ENCODE measurements at regions not wholly inside any gene's neighbourhood (a gene's known extent, or its start where the extent isn't known, plus 50 kb on each side); places are given as distances from the start of the nearest gene placed in this dataset.

- H3K9ac ChIP-seq (ENCODE audit: low read length): no peak overlapping the region
- no peaks in the 10 kb centered on the region for H3K36me3 ChIP-seq (ENCODE audit: control insufficient read depth, insufficient read depth, low read length)
- no peak overlapping the region for H2BK15ac ChIP-seq (replicated peaks; ENCODE audit: low read depth)
- no peak overlapping the region for H4K8ac ChIP-seq (ENCODE audit: low read depth, low read length)
- H2BK120ac ChIP-seq (ENCODE audit: low read depth, low read length): no peak overlapping the region
- no peak overlapping the region for H3K23ac ChIP-seq (ENCODE audit: low read length)
- no peak overlapping the region for H4K5ac ChIP-seq (ENCODE audit: low read length)
- H3K4me1 ChIP-seq (ENCODE audit: control insufficient read depth, low read depth, low read length): no peaks in the 10 kb centered on the region
- no peak overlapping the region for H3K56ac ChIP-seq (ENCODE audit: low read length)
- no peak overlapping the region for H3K18ac ChIP-seq (ENCODE audit: low read length)
- H3K79me2 ChIP-seq (ENCODE audit: control insufficient read depth, insufficient read depth, low read length): no peaks in the 10 kb centered on the region
- H3K27ac ChIP-seq (ENCODE audit: low read depth, low read length): no peak overlapping the region
- WGBS (ENCODE audit: extremely low coverage, insufficient coverage, low lambda C conversion rate): no CpG with 5 or more reads among the region's 5 CpGs
- no peak overlapping the region for H2BK5ac ChIP-seq (ENCODE audit: low read length)
- no peak for DNase-seq
- H3K4me3 ChIP-seq (ENCODE audit: low read length): no peak overlapping the region
- no peak overlapping the region for H3K4ac ChIP-seq (ENCODE audit: low read depth, low read length)
- no peak overlapping the region for H2AK5ac ChIP-seq (ENCODE audit: low read length)
- H3K4me2 ChIP-seq (ENCODE audit: low read length): no peak overlapping the region
- H3K79me1 ChIP-seq (ENCODE audit: low read length): no peaks in the 10 kb centered on the region
- no peaks in the 10 kb centered on the region for H3K27me3 ChIP-seq (ENCODE audit: insufficient read depth, low read length, poor library complexity)
Measured at GRCh38 chr6:11345536-11345935, 113.1 kb upstream of the NEDD9 start.

- Histone ChIP-seq H3K4me3 (ENCODE audit: low read length) (no peak overlapping the region), H2AK5ac (ENCODE audit: low read length) (no peak overlapping the region), H2BK5ac (ENCODE audit: low read length) (no peak overlapping the region), H3K79me2 (ENCODE audit: control insufficient read depth, insufficient read depth, low read length) (no peaks in the 10 kb centered on the region), H4K8ac (ENCODE audit: low read depth, low read length) (no peak overlapping the region), H3K27me3 (ENCODE audit: insufficient read depth, low read length, poor library complexity) (no peaks in the 10 kb centered on the region), H3K18ac (ENCODE audit: low read length) (no peak overlapping the region), H4K5ac (ENCODE audit: low read length) (no peak overlapping the region), H3K4me1 (ENCODE audit: control insufficient read depth, low read depth, low read length) (no peaks in the 10 kb centered on the region), H3K4ac (ENCODE audit: low read depth, low read length) (no peak overlapping the region), H3K27ac (ENCODE audit: low read depth, low read length) (no peak overlapping the region), H3K9ac (ENCODE audit: low read length) (no peak overlapping the region), H3K4me2 (ENCODE audit: low read length) (no peak overlapping the region), H3K79me1 (ENCODE audit: low read length) (no peaks in the 10 kb centered on the region), H2BK15ac (replicated peaks; ENCODE audit: low read depth) (no peak overlapping the region), H3K36me3 (ENCODE audit: control insufficient read depth, insufficient read depth, low read length) (no peaks in the 10 kb centered on the region), H3K23ac (ENCODE audit: low read length) (no peak overlapping the region), H2BK120ac (ENCODE audit: low read depth, low read length) (no peak overlapping the region), H3K56ac (ENCODE audit: low read length) (no peak overlapping the region)
- DNase-seq: peak; percentile 66
- WGBS (ENCODE audit: extremely low coverage, insufficient coverage, low lambda C conversion rate): no CpG with 5 or more reads among the region's 6 CpGs
Measured at GRCh38 chr6:11343963-11344723, 111.7 kb upstream of the NEDD9 start.

- Histone ChIP-seq H3K18ac (ENCODE audit: low read length) (no peak overlapping the region), H3K27me3 (ENCODE audit: insufficient read depth, low read length, poor library complexity) (no peaks in the 10 kb centered on the region), H2BK5ac (ENCODE audit: low read length) (no peak overlapping the region), H3K23ac (ENCODE audit: low read length) (no peak overlapping the region), H3K9ac (ENCODE audit: low read length) (no peak overlapping the region), H2AK5ac (ENCODE audit: low read length) (no peak overlapping the region), H3K4ac (ENCODE audit: low read depth, low read length) (no peak overlapping the region), H3K4me2 (ENCODE audit: low read length) (no peak overlapping the region), H3K27ac (ENCODE audit: low read depth, low read length) (no peak overlapping the region), H3K4me1 (ENCODE audit: control insufficient read depth, low read depth, low read length) (no peaks in the 10 kb centered on the region), H4K8ac (ENCODE audit: low read depth, low read length) (no peak overlapping the region), H4K5ac (ENCODE audit: low read length) (no peak overlapping the region), H2BK120ac (ENCODE audit: low read depth, low read length) (no peak overlapping the region), H2BK15ac (replicated peaks; ENCODE audit: low read depth) (no peak overlapping the region), H3K56ac (ENCODE audit: low read length) (no peak overlapping the region), H3K79me2 (ENCODE audit: control insufficient read depth, insufficient read depth, low read length) (no peaks in the 10 kb centered on the region), H3K79me1 (ENCODE audit: low read length) (no peaks in the 10 kb centered on the region), H3K36me3 (ENCODE audit: control insufficient read depth, insufficient read depth, low read length) (no peaks in the 10 kb centered on the region), H3K4me3 (ENCODE audit: low read length) (no peak overlapping the region)
- no CpG with 5 or more reads among the region's 2 CpGs for WGBS (ENCODE audit: extremely low coverage, insufficient coverage, low lambda C conversion rate)
- DNase-seq: no peak
Measured at GRCh38 chr6:11341867-11342266, 109.4 kb upstream of the NEDD9 start.

DNA sequence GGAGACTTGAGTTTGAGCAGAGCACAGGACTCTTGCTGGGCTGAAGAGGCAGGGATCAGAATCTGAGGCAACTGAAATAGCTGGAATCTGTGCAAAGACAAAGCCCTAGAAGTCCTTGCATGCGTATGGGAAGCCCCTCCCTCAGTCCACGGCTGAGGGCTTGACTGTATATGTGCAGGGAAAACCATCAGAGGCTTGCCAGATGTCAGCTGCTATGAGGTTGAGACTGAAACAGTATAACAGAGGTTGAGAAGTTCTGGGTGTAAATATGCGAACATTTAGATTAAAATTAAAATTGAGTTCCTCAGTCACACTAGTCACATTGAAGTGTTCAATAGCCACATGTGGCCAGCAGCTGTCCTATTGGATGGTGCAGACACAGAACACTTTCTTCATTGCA, 108.8 kb upstream of the NEDD9 start:
- Histone ChIP-seq H4K8ac (ENCODE audit: low read depth, low read length) (no peak overlapping the region), H3K79me2 (ENCODE audit: control insufficient read depth, insufficient read depth, low read length) (no peaks in the 10 kb centered on the region), H3K9ac (ENCODE audit: low read length) (no peak overlapping the region), H3K4me3 (ENCODE audit: low read length) (no peak overlapping the region), H2BK15ac (replicated peaks; ENCODE audit: low read depth) (no peak overlapping the region), H3K4me1 (ENCODE audit: control insufficient read depth, low read depth, low read length) (no peaks in the 10 kb centered on the region), H2BK120ac (ENCODE audit: low read depth, low read length) (no peak overlapping the region), H3K23ac (ENCODE audit: low read length) (no peak overlapping the region), H3K79me1 (ENCODE audit: low read length) (no peaks in the 10 kb centered on the region), H3K27ac (ENCODE audit: low read depth, low read length) (no peak overlapping the region), H2AK5ac (ENCODE audit: low read length) (no peak overlapping the region), H4K5ac (ENCODE audit: low read length) (no peak overlapping the region), H3K27me3 (ENCODE audit: insufficient read depth, low read length, poor library complexity) (no peaks in the 10 kb centered on the region), H3K36me3 (ENCODE audit: control insufficient read depth, insufficient read depth, low read length) (no peaks in the 10 kb centered on the region), H3K18ac (ENCODE audit: low read length) (no peak overlapping the region), H2BK5ac (ENCODE audit: low read length) (no peak overlapping the region), H3K56ac (ENCODE audit: low read length) (no peak overlapping the region), H3K4me2 (ENCODE audit: low read length) (no peak overlapping the region), H3K4ac (ENCODE audit: low read depth, low read length) (no peak overlapping the region)
- no peak for DNase-seq
- whole genome bisulfite sequencing (ENCODE audit: extremely low coverage, insufficient coverage, low lambda C conversion rate): no CpG with 5 or more reads among the region's 3 CpGs

DNA sequence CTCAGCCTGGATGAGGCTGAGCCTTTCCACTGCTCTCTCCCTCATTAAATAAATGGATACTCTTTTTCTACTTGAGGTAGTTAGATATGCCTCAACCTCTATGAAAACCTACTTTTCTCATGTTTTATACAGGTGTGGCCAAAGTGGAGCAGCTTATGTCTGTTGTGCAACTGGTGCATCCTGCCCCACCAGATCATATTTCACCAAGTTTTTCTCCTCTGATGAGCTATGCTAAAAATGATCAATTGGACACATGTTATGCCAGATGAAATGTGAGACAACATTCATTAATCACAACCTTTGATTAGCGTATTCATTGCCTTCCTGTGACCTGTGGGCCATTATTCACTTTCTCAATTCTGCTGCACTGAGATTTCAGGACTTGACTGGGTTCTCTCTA, 106.9 kb upstream of the NEDD9 start:
- Histone ChIP-seq H3K4me1 (ENCODE audit: control insufficient read depth, low read depth, low read length) (no peaks in the 10 kb centered on the region), H3K36me3 (ENCODE audit: control insufficient read depth, insufficient read depth, low read length) (no peaks in the 10 kb centered on the region), H2BK120ac (ENCODE audit: low read depth, low read length) (no peak overlapping the region), H3K27ac (ENCODE audit: low read depth, low read length) (no peak overlapping the region), H4K8ac (ENCODE audit: low read depth, low read length) (no peak overlapping the region), H3K18ac (ENCODE audit: low read length) (no peak overlapping the region), H3K4ac (ENCODE audit: low read depth, low read length) (no peak overlapping the region), H2AK5ac (ENCODE audit: low read length) (no peak overlapping the region), H3K27me3 (ENCODE audit: insufficient read depth, low read length, poor library complexity) (no peaks in the 10 kb centered on the region), H2BK15ac (replicated peaks; ENCODE audit: low read depth) (no peak overlapping the region), H2BK5ac (ENCODE audit: low read length) (no peak overlapping the region), H3K23ac (ENCODE audit: low read length) (no peak overlapping the region), H3K9ac (ENCODE audit: low read length) (no peak overlapping the region), H3K79me1 (ENCODE audit: low read length) (no peaks in the 10 kb centered on the region), H3K4me2 (ENCODE audit: low read length) (no peak overlapping the region), H3K56ac (ENCODE audit: low read length) (no peak overlapping the region), H3K79me2 (ENCODE audit: control insufficient read depth, insufficient read depth, low read length) (no peaks in the 10 kb centered on the region), H4K5ac (ENCODE audit: low read length) (no peak overlapping the region), H3K4me3 (ENCODE audit: low read length) (no peak overlapping the region)
- WGBS (ENCODE audit: extremely low coverage, insufficient coverage, low lambda C conversion rate): no CpG with 5 or more reads among the region's 1 CpG
- no peak for DNase-seq

- Histone ChIP-seq H3K9ac (ENCODE audit: low read length) (no peak overlapping the region), H3K4ac (ENCODE audit: low read depth, low read length) (no peak overlapping the region), H3K4me2 (ENCODE audit: low read length) (no peak overlapping the region), H3K4me1 (ENCODE audit: control insufficient read depth, low read depth, low read length) (no peaks in the 10 kb centered on the region), H3K79me1 (ENCODE audit: low read length) (no peaks in the 10 kb centered on the region), H3K27ac (ENCODE audit: low read depth, low read length) (no peak overlapping the region), H4K5ac (ENCODE audit: low read length) (no peak overlapping the region), H3K27me3 (ENCODE audit: insufficient read depth, low read length, poor library complexity) (no peaks in the 10 kb centered on the region), H3K36me3 (ENCODE audit: control insufficient read depth, insufficient read depth, low read length) (no peaks in the 10 kb centered on the region), H3K56ac (ENCODE audit: low read length) (no peak overlapping the region), H2AK5ac (ENCODE audit: low read length) (no peak overlapping the region), H2BK120ac (ENCODE audit: low read depth, low read length) (no peak overlapping the region), H3K4me3 (ENCODE audit: low read length) (no peak overlapping the region), H2BK15ac (replicated peaks; ENCODE audit: low read depth) (no peak overlapping the region), H3K18ac (ENCODE audit: low read length) (no peak overlapping the region), H3K23ac (ENCODE audit: low read length) (no peak overlapping the region), H3K79me2 (ENCODE audit: control insufficient read depth, insufficient read depth, low read length) (no peaks in the 10 kb centered on the region), H2BK5ac (ENCODE audit: low read length) (no peak overlapping the region), H4K8ac (ENCODE audit: low read depth, low read length) (no peak overlapping the region)
- WGBS (ENCODE audit: extremely low coverage, insufficient coverage, low lambda C conversion rate): no CpG with 5 or more reads among the region's 5 CpGs
- DNase-seq: no peak
Measured at GRCh38 chr6:11337306-11337705, 104.8 kb upstream of the NEDD9 start.

Data from mesendoderm (in vitro differentiated cells).